Fibroblast of lung (primary cell): ENCODE measurements at regions not wholly inside any gene's neighbourhood (a gene's known extent, or its start where the extent isn't known, plus 50 kb on each side); places are given as distances from the start of the nearest gene placed in this dataset.

ENCODE experiments used
- EZH2 ChIP-seq: IDR thresholded peaks from 2 replicates; pipeline ENCODE4 v1.5.1; 2012; ENCODE audit warnings: low read length, control low read depth, mild to moderate bottlenecking; ENCODE audit errors: missing control alignments
- TF ChIP-seq, protein P1 (sequence below), 2 donors: IDR thresholded peaks in 1 of 2; conservative IDR thresholded peaks in 1 of 2; 1 replicate in 1 of 2; 2 replicates in 1 of 2; pipeline ENCODE4 v1.5.1; 2011 to 2012; ENCODE audit warnings: low read length in 2 of 2, control low read depth in 1 of 2, inconsistent platforms in 1 of 2, low read depth in 1 of 2, mild to moderate bottlenecking in 1 of 2

DNA sequence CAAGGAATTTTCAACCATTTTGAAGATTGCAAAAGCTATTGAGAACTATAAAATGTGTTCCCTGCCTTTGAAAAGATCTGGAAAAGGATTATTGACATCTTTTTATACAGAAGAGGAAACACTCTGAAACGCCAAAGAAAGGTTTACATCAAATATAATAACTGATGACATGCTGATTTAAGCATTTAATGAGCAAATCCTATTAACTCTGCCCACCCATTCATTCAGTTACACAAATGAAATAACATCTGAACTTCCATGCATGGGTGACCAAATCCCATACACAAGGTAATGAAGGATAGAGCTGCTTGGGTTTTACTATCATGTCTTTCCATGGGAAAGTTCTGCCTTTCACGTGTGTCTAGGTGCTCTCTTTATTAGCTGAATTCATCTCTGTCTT, 589.4 kb upstream of the WWC1 start:
- TF ChIP-seq, protein P1, sequence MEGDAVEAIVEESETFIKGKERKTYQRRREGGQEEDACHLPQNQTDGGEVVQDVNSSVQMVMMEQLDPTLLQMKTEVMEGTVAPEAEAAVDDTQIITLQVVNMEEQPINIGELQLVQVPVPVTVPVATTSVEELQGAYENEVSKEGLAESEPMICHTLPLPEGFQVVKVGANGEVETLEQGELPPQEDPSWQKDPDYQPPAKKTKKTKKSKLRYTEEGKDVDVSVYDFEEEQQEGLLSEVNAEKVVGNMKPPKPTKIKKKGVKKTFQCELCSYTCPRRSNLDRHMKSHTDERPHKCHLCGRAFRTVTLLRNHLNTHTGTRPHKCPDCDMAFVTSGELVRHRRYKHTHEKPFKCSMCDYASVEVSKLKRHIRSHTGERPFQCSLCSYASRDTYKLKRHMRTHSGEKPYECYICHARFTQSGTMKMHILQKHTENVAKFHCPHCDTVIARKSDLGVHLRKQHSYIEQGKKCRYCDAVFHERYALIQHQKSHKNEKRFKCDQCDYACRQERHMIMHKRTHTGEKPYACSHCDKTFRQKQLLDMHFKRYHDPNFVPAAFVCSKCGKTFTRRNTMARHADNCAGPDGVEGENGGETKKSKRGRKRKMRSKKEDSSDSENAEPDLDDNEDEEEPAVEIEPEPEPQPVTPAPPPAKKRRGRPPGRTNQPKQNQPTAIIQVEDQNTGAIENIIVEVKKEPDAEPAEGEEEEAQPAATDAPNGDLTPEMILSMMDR (conservative IDR thresholded peaks at IDR 0.05 in 1 of 2, IDR thresholded peaks at IDR 0.05 in 1 of 2; ENCODE audit: low read depth in 1 of 2, low read length in 2 of 2): no peak
- TF ChIP-seq EZH2: no peak
